ENCODE measurements at regions not wholly inside any gene's neighbourhood (a gene's known extent, or its start where the extent isn't known, plus 50 kb on each side); places are given as distances from the start of the nearest gene placed in this dataset.
"Not testable (repeated sequence)": the region's sequence is repeated elsewhere in the genome, so short reads cannot be mapped to it uniquely, and the experiment has no call there.

DNA sequence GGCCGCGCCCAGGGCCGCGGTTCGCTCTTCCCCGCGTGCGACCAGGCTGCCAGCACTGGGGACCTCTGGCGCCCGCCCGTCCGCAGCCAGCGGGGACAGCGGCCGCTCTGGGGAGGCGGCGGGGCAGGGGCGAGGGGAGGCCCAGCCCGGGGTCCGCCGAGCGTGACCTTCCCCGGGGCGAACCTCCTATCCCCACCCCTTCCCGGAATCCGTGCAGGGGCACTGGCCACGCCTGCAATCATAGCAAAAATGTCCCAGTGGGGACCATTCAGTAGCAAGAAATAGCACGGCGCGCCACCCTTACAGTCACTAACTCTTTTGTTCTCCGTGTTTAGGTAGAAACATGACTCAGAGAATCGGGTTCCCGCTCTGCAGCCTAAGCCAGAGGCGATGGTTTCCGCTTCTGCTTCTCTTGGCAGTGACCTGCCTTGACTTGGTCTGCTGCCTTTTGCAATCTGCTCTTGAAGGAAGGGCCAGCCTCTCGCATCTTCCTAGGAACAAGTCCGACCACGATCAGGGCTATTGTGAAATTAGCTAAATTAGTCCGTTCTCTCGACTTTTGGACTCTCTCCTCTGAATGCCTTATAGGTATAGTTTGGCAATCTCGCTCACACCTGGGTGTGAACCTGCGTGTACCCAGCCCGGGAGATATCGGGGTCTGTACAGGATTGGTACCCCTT lies 79.3 kb upstream of the ACBD5 start:
- no TSS peak for BruUV-seq (replicated peaks)
- DNase-seq (no peak), ATAC-seq (no peak)
- ChIA-PET POLR2A (ENCODE audit: unreplicated experiment) (no interaction called here), CTCF (no interaction called here)
- Histone ChIP-seq H3K9me2 (replicated peaks; ENCODE audit: low read length) (no peaks in the 10 kb centered on the region), H3K27ac (ENCODE audit: low read length) (no peak overlapping the region), H3F3A (ENCODE audit: low read length, unreplicated experiment) (no peaks in the 10 kb centered on the region), H4K20me1 (ENCODE audit: low read length) (no peaks in the 10 kb centered on the region), H3K36me3 (ENCODE audit: low read depth, low read length) (no peaks in the 10 kb centered on the region), H3K4me1 (ENCODE audit: insufficient read depth, low read length) (no peaks in the 10 kb centered on the region), H3K9me3 (ENCODE audit: low read length) (no peaks in the 10 kb centered on the region), H2AFZ (ENCODE audit: low read length) (no peak overlapping the region), H3K79me2 (ENCODE audit: low read length) (no peaks in the 10 kb centered on the region), H3K4me3 (ENCODE audit: low read length) (no peak overlapping the region), H3K27me3 (ENCODE audit: low read length) (no peaks in the 10 kb centered on the region), H3K9ac (ENCODE audit: low read length) (no peak overlapping the region), H3K4me2 (ENCODE audit: low read length) (no peak overlapping the region)
- intact Hi-C loops (cut with micrococcal nuclease) = loop anchor here (5.0 kb wide), 2 partner anchors 693 to 748 kb away; no protein-coding TSS in a partner anchor
- no peak for TF ChIP-seq EZH2 (IDR thresholded peaks at IDR 0.05; ENCODE audit: low read length, unreplicated experiment)
- no peak for TF ChIP-seq EZH2phosphoT487 (IDR thresholded peaks at IDR 0.05; ENCODE audit: borderline replicate concordance, low read length)
- TF ChIP-seq, protein P1, sequence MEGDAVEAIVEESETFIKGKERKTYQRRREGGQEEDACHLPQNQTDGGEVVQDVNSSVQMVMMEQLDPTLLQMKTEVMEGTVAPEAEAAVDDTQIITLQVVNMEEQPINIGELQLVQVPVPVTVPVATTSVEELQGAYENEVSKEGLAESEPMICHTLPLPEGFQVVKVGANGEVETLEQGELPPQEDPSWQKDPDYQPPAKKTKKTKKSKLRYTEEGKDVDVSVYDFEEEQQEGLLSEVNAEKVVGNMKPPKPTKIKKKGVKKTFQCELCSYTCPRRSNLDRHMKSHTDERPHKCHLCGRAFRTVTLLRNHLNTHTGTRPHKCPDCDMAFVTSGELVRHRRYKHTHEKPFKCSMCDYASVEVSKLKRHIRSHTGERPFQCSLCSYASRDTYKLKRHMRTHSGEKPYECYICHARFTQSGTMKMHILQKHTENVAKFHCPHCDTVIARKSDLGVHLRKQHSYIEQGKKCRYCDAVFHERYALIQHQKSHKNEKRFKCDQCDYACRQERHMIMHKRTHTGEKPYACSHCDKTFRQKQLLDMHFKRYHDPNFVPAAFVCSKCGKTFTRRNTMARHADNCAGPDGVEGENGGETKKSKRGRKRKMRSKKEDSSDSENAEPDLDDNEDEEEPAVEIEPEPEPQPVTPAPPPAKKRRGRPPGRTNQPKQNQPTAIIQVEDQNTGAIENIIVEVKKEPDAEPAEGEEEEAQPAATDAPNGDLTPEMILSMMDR (conservative IDR thresholded peaks at IDR 0.05; ENCODE audit: low read depth, low read length) = no peak

DNA sequence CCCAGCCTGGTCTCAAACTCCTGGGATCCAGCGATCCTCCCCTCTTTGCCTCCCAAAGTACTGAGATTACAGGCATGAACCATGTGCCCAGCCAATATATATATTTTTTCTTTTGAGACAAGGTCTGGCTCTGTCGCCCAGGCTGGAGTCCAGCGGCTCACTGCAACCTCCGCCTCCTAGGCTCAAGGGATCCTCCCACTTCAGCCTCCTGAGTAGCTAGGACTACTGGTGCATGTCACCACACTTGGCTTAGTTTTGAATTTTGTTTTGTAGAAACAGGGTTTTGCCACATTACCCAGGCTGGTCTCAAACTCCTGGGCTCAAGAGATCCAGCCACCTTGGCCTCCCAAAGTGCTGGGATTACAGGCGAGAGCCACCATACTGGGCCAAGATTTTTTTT lies 78.5 kb upstream of the ACBD5 start:
- H3K9me3 ChIP-seq (ENCODE audit: low read length); DNase-seq; H3K27ac ChIP-seq (ENCODE audit: low read length); ATAC-seq; H3K9ac ChIP-seq (ENCODE audit: low read length); H3K4me2 ChIP-seq (ENCODE audit: low read length); H3K27me3 ChIP-seq (ENCODE audit: low read length); CTCF ChIA-PET; H2AFZ ChIP-seq (ENCODE audit: low read length); H3K79me2 ChIP-seq (ENCODE audit: low read length); H3K36me3 ChIP-seq (ENCODE audit: low read depth, low read length); H3K4me1 ChIP-seq (ENCODE audit: insufficient read depth, low read length); H3K4me3 ChIP-seq (ENCODE audit: low read length); POLR2A ChIA-PET (ENCODE audit: unreplicated experiment); BruUV-seq (replicated peaks); H4K20me1 ChIP-seq (ENCODE audit: low read length); H3F3A ChIP-seq (ENCODE audit: low read length, unreplicated experiment); H3K9me2 ChIP-seq (replicated peaks; ENCODE audit: low read length): not testable (repeated sequence)
- intact Hi-C loops (cut with micrococcal nuclease) = loop anchor here (5.0 kb wide), 1 partner anchor 747 kb away; no protein-coding TSS in a partner anchor

DNA sequence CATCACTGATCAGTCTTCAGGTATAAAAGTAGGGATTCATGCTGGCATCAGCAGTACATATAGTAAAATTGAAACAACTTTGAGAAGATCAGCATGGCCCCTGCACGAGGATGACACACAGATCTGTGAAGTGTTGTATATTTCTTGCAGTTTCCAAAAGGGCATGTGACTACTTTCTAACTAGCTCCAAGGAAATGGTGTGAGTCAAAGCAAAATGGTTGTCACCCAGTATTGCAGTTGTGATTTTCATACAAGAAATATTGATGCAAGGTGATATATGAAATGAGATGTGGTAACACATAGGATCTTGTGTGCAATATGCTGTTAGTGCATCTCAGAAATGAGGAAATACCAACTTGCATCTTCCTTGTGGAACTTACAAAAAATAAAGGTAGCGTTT lies 74.5 kb upstream of the ACBD5 start:
- ATAC-seq; H2AFZ ChIP-seq (ENCODE audit: low read length); H4K20me1 ChIP-seq (ENCODE audit: low read length); H3K4me2 ChIP-seq (ENCODE audit: low read length); H3K79me2 ChIP-seq (ENCODE audit: low read length); H3K4me1 ChIP-seq (ENCODE audit: insufficient read depth, low read length); H3K9ac ChIP-seq (ENCODE audit: low read length); CTCF ChIA-PET; H3K27ac ChIP-seq (ENCODE audit: low read length); H3F3A ChIP-seq (ENCODE audit: low read length, unreplicated experiment); POLR2A ChIA-PET (ENCODE audit: unreplicated experiment); H3K4me3 ChIP-seq (ENCODE audit: low read length); H3K27me3 ChIP-seq (ENCODE audit: low read length); DNase-seq; H3K36me3 ChIP-seq (ENCODE audit: low read depth, low read length); H3K9me3 ChIP-seq (ENCODE audit: low read length); BruUV-seq (replicated peaks); H3K9me2 ChIP-seq (replicated peaks; ENCODE audit: low read length): not testable (repeated sequence)
- intact Hi-C loops (cut with micrococcal nuclease) = loop anchor here (5.0 kb wide), 1 partner anchor 743 kb away; no protein-coding TSS in a partner anchor

DNA sequence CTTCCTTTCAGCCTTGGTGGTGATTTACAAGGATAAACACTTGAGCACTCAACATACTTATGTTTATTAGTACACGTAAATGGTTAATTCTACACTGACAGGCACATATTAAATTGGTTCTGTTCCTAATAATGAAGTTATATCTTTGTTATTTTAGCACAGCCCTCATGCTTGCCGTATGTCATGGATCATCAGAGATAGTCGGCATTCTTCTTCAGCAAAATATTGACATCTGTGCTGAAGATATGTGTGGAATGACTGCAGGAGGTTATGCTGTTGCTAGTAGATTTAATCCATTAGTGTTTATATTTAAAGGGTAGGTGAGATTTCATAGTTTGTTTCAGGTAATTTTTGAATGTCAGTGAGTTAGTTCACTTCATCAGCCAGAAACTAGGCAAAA lies 73.0 kb upstream of the ACBD5 start:
- ATAC-seq; H3K9ac ChIP-seq (ENCODE audit: low read length); H3K4me2 ChIP-seq (ENCODE audit: low read length); POLR2A ChIA-PET (ENCODE audit: unreplicated experiment); H4K20me1 ChIP-seq (ENCODE audit: low read length); H3K79me2 ChIP-seq (ENCODE audit: low read length); intact Hi-C loops (cut with micrococcal nuclease); CTCF ChIA-PET; H3K36me3 ChIP-seq (ENCODE audit: low read depth, low read length); BruUV-seq (replicated peaks); H3K4me3 ChIP-seq (ENCODE audit: low read length); H2AFZ ChIP-seq (ENCODE audit: low read length); H3K27ac ChIP-seq (ENCODE audit: low read length); H3K9me2 ChIP-seq (replicated peaks; ENCODE audit: low read length); H3K9me3 ChIP-seq (ENCODE audit: low read length); H3K4me1 ChIP-seq (ENCODE audit: insufficient read depth, low read length); H3K27me3 ChIP-seq (ENCODE audit: low read length); DNase-seq; H3F3A ChIP-seq (ENCODE audit: low read length, unreplicated experiment): not testable (repeated sequence)

Measured in PC-3 (cell line).